OCI-LY3 (cell line): ENCODE measurements at regions not wholly inside any gene's neighbourhood (a gene's known extent, or its start where the extent isn't known, plus 50 kb on each side); places are given as distances from the start of the nearest gene placed in this dataset.

Source experiments
- H2AFZ ChIP-seq: fragments of 200-600, 300-600 bp; shearing (Covaris generic); 2 replicates; pipeline ENCODE4 v1.6.0; 2014; ENCODE audit warnings: antibody characterized with exemption, low read depth, low read length
- H3K27ac ChIP-seq: fragments of 200-600, 300-600 bp; sonication (generic); 2 replicates; pipeline ENCODE4 v1.5.1; 2014; ENCODE audit warnings: mild to moderate bottlenecking, low read length, moderate library complexity, mixed read lengths
- H3K27me3 ChIP-seq: fragments of 200-600, 300-600 bp; sonication (generic); 2 replicates; pipeline ENCODE4 v1.6.1; 2014; ENCODE audit warnings: low read depth, low read length, mixed read lengths
- H3K36me3 ChIP-seq: fragments of 200-600, 300-600 bp; sonication (generic); replicated peaks from 2 replicates; pipeline ENCODE3; 2014; ENCODE audit warnings: low read depth, low read length, mixed read lengths
- H3K4me1 ChIP-seq: fragments of 300-600, 200-600 bp; sonication (generic); 2 replicates; pipeline ENCODE4 v1.6.1; 2014; ENCODE audit warnings: low read length, mixed read lengths
- H3K4me2 ChIP-seq: fragments of 200-600, 300-600 bp; sonication (generic); 2 replicates; pipeline ENCODE4 v1.6.1; 2014; ENCODE audit warnings: low read length, mixed read lengths
- H3K4me3 ChIP-seq: fragments of 300-600, 200-600 bp; sonication (generic); 2 replicates; pipeline ENCODE4 v1.5.1; 2014; ENCODE audit warnings: antibody characterized with exemption, mild to moderate bottlenecking, low read length, moderate library complexity
- H3K79me2 ChIP-seq: fragments of 300-600, 200-600 bp; shearing (Covaris generic); 2 replicates; pipeline ENCODE4 v1.6.1; 2014; ENCODE audit warnings: mild to moderate bottlenecking, low read length, mixed read lengths
- H3K9ac ChIP-seq: fragments of 300-600, 200-600 bp; shearing (Covaris generic); 2 replicates; pipeline ENCODE4 v1.6.0; 2014; ENCODE audit warnings: mild to moderate bottlenecking, low read length, moderate library complexity
- H3K9me3 ChIP-seq: fragments of 200-600, 300-600 bp; shearing (Covaris generic); 2 replicates; pipeline ENCODE4 v1.6.1; 2014; ENCODE audit warnings: low read length, mixed read lengths; ENCODE audit not compliant: insufficient read depth
- H4K20me1 ChIP-seq: fragments of 200-600, 300-600 bp; sonication (generic); 2 replicates; pipeline ENCODE4 v1.6.1; 2016; ENCODE audit warnings: low read length, mixed read lengths; ENCODE audit not compliant: insufficient read depth
- CTCF ChIP-seq: fragments of 200-600, 300-600 bp; sonication (generic); IDR thresholded peaks from 2 replicates; pipeline ENCODE4 v1.5.1; 2014; ENCODE audit warnings: antibody characterized with exemption, low read length, low read depth
- EZH2phosphoT487 ChIP-seq: fragments of 200-600 bp; shearing (Covaris generic); IDR thresholded peaks from 2 replicates; pipeline ENCODE4 v1.6.1; 2018; ENCODE audit warnings: antibody characterized with exemption, mixed run types, low read depth

DNA sequence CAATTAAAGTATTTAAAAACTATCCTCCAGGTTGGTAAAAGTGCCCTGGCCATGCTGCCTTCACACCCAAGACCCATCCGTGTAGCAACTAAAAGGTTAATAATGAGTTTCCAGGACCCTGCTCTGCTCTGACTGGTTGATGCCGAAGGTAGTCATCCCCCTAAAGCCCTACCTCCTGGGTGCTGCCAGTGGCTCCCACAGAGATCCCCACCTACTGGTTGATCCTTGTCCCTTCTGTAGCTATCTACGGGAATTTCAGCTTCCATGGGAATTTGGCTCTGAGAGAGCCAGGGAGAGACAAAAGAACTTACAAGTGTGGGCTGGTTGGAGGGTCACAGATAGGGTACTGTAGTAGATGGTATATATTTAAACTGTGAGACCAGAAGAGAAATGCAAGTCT, 110.6 kb upstream of the NANOGP8 start:
- no peak overlapping the region for H3K4me2 ChIP-seq
- peaks cover 21% of the 10 kb centered on the region; the same call in 1 of the 2 replicates for H3K9me3 ChIP-seq
- no peak overlapping the region for H3K27ac ChIP-seq
- no peak overlapping the region for H3K9ac ChIP-seq
- no peak overlapping the region for H3K4me3 ChIP-seq
- TF ChIP-seq EZH2phosphoT487: no peak
- TF ChIP-seq CTCF: no peak
- no peaks in the 10 kb centered on the region for H3K79me2 ChIP-seq
- no peaks in the 10 kb centered on the region for H4K20me1 ChIP-seq
- H2AFZ ChIP-seq: no peak overlapping the region
- H3K27me3 ChIP-seq: no peaks in the 10 kb centered on the region
- H3K4me1 ChIP-seq: peaks cover 6% of the 10 kb centered on the region
- peaks cover 16% of the 10 kb centered on the region for H3K36me3 ChIP-seq

GRCh38 chr15:35195031-35195430, 109.9 kb upstream of the NANOGP8 start:
- Histone ChIP-seq H3K4me1 (peaks cover 6% of the 10 kb centered on the region), H3K36me3 (peaks cover 16% of the 10 kb centered on the region), H3K4me2 (no peak overlapping the region), H3K9me3 (peaks cover 23% of the 10 kb centered on the region; the same call in 1 of the 2 replicates), H2AFZ (no peak overlapping the region), H3K27me3 (no peaks in the 10 kb centered on the region), H4K20me1 (no peaks in the 10 kb centered on the region), H3K9ac (no peak overlapping the region), H3K79me2 (no peaks in the 10 kb centered on the region), H3K27ac (no peak overlapping the region), H3K4me3 (no peak overlapping the region)
- TF ChIP-seq EZH2phosphoT487: no peak
- TF ChIP-seq CTCF: no peak

GRCh38 chr15:35194296-35194695, 109.2 kb upstream of the NANOGP8 start:
- H3K9ac ChIP-seq: no peak overlapping the region
- no peaks in the 10 kb centered on the region for H3K27me3 ChIP-seq
- no peaks in the 10 kb centered on the region for H3K79me2 ChIP-seq
- no peak for TF ChIP-seq CTCF
- no peak for TF ChIP-seq EZH2phosphoT487
- no peak overlapping the region for H3K4me2 ChIP-seq
- H4K20me1 ChIP-seq: no peaks in the 10 kb centered on the region
- H3K27ac ChIP-seq: no peak overlapping the region
- no peak overlapping the region for H3K4me3 ChIP-seq
- peaks cover 19% of the 10 kb centered on the region for H3K36me3 ChIP-seq
- peaks cover 6% of the 10 kb centered on the region for H3K4me1 ChIP-seq
- H2AFZ ChIP-seq: no peak overlapping the region
- peaks cover 23% of the 10 kb centered on the region; the same call in 1 of the 2 replicates for H3K9me3 ChIP-seq

DNA sequence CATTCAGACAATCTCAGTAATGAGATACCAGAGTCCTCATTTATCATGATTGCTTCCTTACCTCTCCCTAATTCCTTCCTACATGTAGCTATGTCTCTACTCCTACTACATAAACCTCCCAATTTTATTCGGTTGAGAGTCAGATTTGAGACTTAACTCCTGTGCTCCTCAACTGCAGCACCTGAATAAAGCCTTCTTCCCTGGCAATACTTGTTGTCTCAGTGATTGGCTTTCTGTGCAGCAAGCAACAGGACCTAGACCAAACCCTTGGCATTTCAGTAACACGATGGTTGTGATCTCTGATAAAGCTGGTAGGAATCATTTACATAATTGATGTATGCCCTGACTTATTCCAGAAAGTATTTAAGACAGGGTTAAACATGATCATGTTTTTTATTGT, 106.7 kb upstream of the NANOGP8 start:
- no peak overlapping the region for H3K4me2 ChIP-seq
- no peaks in the 10 kb centered on the region for H3K4me1 ChIP-seq
- peaks cover 23% of the 10 kb centered on the region; the same call in 1 of the 2 replicates for H3K9me3 ChIP-seq
- H3K27ac ChIP-seq: no peak overlapping the region
- peaks cover 19% of the 10 kb centered on the region for H3K36me3 ChIP-seq
- no peak overlapping the region for H3K4me3 ChIP-seq
- H3K79me2 ChIP-seq: no peaks in the 10 kb centered on the region
- H3K9ac ChIP-seq: no peak overlapping the region
- no peaks in the 10 kb centered on the region for H4K20me1 ChIP-seq
- H2AFZ ChIP-seq: no peak overlapping the region
- no peak for TF ChIP-seq EZH2phosphoT487
- no peak for TF ChIP-seq CTCF
- H3K27me3 ChIP-seq: no peaks in the 10 kb centered on the region
